Duodenal mucosa (tissue), 2 donors: ENCODE measurements at regions not wholly inside any gene's neighbourhood (a gene's known extent, or its start where the extent isn't known, plus 50 kb on each side); places are given as distances from the start of the nearest gene placed in this dataset.

Experiments used
- H3K27ac ChIP-seq: one replicate; pipeline ENCODE4 v1.7.0; 2013; ENCODE audit warnings: low read depth, low read length
- H3K27me3 ChIP-seq, 2 donors: one replicate each; pipeline ENCODE4 v1.7.0; 2013; ENCODE audit warnings: low read length in 2 of 2, control low read depth in 1 of 2; ENCODE audit not compliant: insufficient read depth in 2 of 2, control insufficient read depth in 1 of 2
- H3K36me3 ChIP-seq, 2 donors: one replicate each; pipeline ENCODE4 v1.7.0; 2013; ENCODE audit warnings: low read length in 2 of 2, control low read depth in 1 of 2; ENCODE audit not compliant: insufficient read depth in 2 of 2, control insufficient read depth in 1 of 2
- H3K4me1 ChIP-seq, 2 donors: one replicate each; pipeline ENCODE4 v1.7.0; 2013; ENCODE audit warnings: low read length in 2 of 2, control low read depth in 1 of 2; ENCODE audit not compliant: insufficient read depth in 2 of 2, control insufficient read depth in 1 of 2
- H3K4me3 ChIP-seq, 2 donors: one replicate each; pipeline ENCODE4 v1.7.0; 2013; ENCODE audit warnings: low read length in 2 of 2, low read depth in 1 of 2
- H3K9ac ChIP-seq, 2 donors: one replicate each; pipeline ENCODE4 v1.7.0; 2013; ENCODE audit warnings: low read length in 2 of 2, low read depth in 1 of 2
- H3K9me3 ChIP-seq, 2 donors: one replicate each; pipeline ENCODE4 v1.7.0; 2013; ENCODE audit warnings: low read length in 2 of 2, control low read depth in 1 of 2; ENCODE audit not compliant: control insufficient read depth in 1 of 2

- H3K27ac ChIP-seq: no peak overlapping the region
- H3K4me1 ChIP-seq: no peaks in the 10 kb centered on the region
- no peak overlapping the region for H3K4me3 ChIP-seq
- no peak overlapping the region for H3K9ac ChIP-seq
- H3K9me3 ChIP-seq: no peaks in the 10 kb centered on the region
- no peaks in the 10 kb centered on the region for H3K27me3 ChIP-seq
- no peaks in the 10 kb centered on the region for H3K36me3 ChIP-seq
These were observed 139.9 kb upstream of the PRLR start for GRCh38 chr5:35369965-35370790.

- no peak overlapping the region for H3K27ac ChIP-seq
- no peak overlapping the region for H3K9ac ChIP-seq
- H3K36me3 ChIP-seq: no peaks in the 10 kb centered on the region
- H3K9me3 ChIP-seq: no peaks in the 10 kb centered on the region
- H3K4me1 ChIP-seq: no peaks in the 10 kb centered on the region
- H3K4me3 ChIP-seq: no peak overlapping the region
- H3K27me3 ChIP-seq: no peaks in the 10 kb centered on the region
These were observed 137.2 kb upstream of the PRLR start for GRCh38 chr5:35367526-35367925.

GRCh38 chr5:35365758-35366157, 135.5 kb upstream of the PRLR start:
- no peak overlapping the region for H3K9ac ChIP-seq
- H3K4me1 ChIP-seq: no peaks in the 10 kb centered on the region
- no peak overlapping the region for H3K27ac ChIP-seq
- no peaks in the 10 kb centered on the region for H3K36me3 ChIP-seq
- no peaks in the 10 kb centered on the region for H3K9me3 ChIP-seq
- H3K4me3 ChIP-seq: no peak overlapping the region
- H3K27me3 ChIP-seq: no peaks in the 10 kb centered on the region

DNA sequence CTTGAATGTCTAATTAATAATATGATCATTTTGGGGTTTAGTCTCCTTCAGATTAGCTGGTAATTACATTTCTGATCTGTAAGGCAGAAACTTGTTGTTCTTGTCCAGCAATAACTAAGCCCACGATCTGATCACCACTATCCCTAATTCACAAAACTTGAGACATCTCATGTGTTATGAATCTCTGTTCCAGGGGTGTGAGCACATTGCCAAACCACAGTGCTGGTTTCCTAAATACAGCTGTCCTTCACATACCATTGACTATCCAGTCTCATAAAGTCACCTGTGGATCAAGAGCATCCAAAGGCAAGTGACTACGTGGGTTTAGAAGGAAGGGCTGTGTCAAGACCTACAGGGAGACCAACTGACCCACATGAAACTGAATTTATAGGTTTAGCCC, 134.1 kb upstream of the PRLR start:
- Histone ChIP-seq H3K27ac (no peak overlapping the region), H3K27me3 (no peaks in the 10 kb centered on the region), H3K9me3 (no peaks in the 10 kb centered on the region), H3K4me1 (no peaks in the 10 kb centered on the region), H3K4me3 (no peak overlapping the region), H3K9ac (no peak overlapping the region), H3K36me3 (no peaks in the 10 kb centered on the region)

GRCh38 chr5:35363387-35363965, 133.2 kb upstream of the PRLR start:
- Histone ChIP-seq H3K4me1 (no peaks in the 10 kb centered on the region), H3K9me3 (no peaks in the 10 kb centered on the region), H3K4me3 (no peak overlapping the region), H3K27ac (no peak overlapping the region), H3K9ac (no peak overlapping the region), H3K27me3 (no peaks in the 10 kb centered on the region), H3K36me3 (no peaks in the 10 kb centered on the region)

DNA sequence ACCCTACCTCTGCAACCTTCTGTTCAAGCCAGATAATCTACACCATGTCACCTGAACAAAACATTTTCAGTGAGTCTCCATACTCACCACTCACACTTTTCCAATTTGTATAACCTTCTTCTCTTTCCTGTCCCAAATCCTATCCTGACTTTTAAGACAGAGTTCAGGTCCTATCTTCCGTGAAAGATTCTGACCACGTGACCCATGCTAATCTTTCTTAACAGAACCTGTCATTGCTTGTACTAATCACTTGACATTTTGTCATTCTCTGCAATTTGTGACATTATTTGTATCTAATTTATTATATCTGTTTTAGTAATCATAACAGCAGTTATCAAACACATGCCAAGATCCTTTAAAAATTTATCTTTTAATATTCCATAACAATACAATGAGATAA, 132.5 kb upstream of the PRLR start:
- Histone ChIP-seq H3K4me3 (no peak overlapping the region), H3K9ac (no peak overlapping the region), H3K4me1 (no peaks in the 10 kb centered on the region), H3K27ac (no peak overlapping the region), H3K9me3 (no peaks in the 10 kb centered on the region), H3K36me3 (no peaks in the 10 kb centered on the region), H3K27me3 (no peaks in the 10 kb centered on the region)

DNA sequence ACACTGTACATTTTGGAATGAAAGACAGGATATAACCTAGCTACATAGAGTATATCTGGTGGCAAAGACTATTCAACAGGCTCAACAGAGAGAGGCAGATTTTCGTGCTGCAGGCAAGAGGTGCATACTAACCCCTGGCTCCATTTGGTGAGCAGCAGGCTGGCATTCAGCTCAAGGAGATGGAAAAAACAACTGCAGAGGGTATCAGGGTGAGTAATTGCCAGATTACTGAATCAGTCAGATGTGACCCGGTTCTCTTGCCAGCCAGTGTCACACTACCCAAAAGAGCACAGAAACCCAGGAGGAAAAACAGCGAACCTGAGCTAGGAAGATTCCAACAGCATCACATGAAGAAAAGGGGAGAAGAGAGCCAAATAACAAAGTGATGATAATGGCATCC, 130.4 kb upstream of the PRLR start:
- no peaks in the 10 kb centered on the region for H3K36me3 ChIP-seq
- H3K27ac ChIP-seq: no peak overlapping the region
- H3K27me3 ChIP-seq: no peaks in the 10 kb centered on the region
- H3K9me3 ChIP-seq: no peaks in the 10 kb centered on the region
- no peak overlapping the region for H3K9ac ChIP-seq
- H3K4me1 ChIP-seq: no peaks in the 10 kb centered on the region
- H3K4me3 ChIP-seq: no peak overlapping the region

DNA sequence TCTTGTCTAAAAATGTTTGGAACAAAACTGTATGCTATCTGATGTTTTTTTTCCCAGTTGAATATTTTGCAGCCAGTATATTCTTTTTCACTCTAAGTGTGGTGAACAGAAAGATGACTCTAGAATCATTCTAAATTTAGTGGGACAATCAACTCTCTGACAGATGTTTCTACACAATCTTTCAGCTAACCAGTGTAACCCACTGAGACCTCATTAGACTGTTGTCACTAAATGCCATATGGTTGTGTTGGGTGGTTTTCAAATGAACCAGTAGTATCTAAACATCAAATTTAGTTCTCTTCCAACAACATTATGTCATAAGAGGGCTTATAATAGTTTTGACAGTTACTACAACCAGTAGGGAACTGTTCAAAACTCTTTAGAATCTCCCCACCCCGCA, 129.6 kb upstream of the PRLR start:
- Histone ChIP-seq H3K9me3 (no peaks in the 10 kb centered on the region), H3K4me3 (no peak overlapping the region), H3K36me3 (no peaks in the 10 kb centered on the region), H3K4me1 (no peaks in the 10 kb centered on the region), H3K9ac (no peak overlapping the region), H3K27me3 (no peaks in the 10 kb centered on the region), H3K27ac (no peak overlapping the region)

GRCh38 chr5:35357973-35358372, 127.7 kb upstream of the PRLR start:
- Histone ChIP-seq H3K36me3 (no peaks in the 10 kb centered on the region), H3K4me1 (no peaks in the 10 kb centered on the region), H3K9ac (no peak overlapping the region), H3K9me3 (no peaks in the 10 kb centered on the region), H3K27ac (no peak overlapping the region), H3K4me3 (no peak overlapping the region), H3K27me3 (no peaks in the 10 kb centered on the region)

DNA sequence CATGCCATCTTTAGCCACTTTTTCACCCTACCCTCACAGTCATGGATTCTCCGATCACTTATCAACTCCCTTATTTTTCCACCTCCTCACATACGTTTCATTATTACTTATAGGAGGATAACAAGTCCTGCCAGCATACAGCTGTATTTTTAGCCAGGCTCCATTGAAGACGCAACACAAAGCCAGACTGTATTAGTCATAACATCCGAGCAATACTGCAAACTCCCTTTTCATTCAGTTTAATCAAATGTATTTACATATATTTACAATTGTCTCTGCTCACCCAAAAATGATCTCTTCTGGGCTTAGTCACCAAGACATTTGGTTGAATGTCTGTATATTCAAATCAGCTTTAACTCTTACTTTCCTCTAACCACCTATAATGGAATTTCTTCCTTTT, 126.4 kb upstream of the PRLR start:
- H3K27me3 ChIP-seq: no peaks in the 10 kb centered on the region
- no peaks in the 10 kb centered on the region for H3K9me3 ChIP-seq
- H3K36me3 ChIP-seq: no peaks in the 10 kb centered on the region
- no peak overlapping the region for H3K4me3 ChIP-seq
- H3K27ac ChIP-seq: no peak overlapping the region
- no peaks in the 10 kb centered on the region for H3K4me1 ChIP-seq
- H3K9ac ChIP-seq: no peak overlapping the region
